A549 (cell line): ENCODE measurements at regions not wholly inside any gene's neighbourhood (a gene's known extent, or its start where the extent isn't known, plus 50 kb on each side); places are given as distances from the start of the nearest gene placed in this dataset.

ENCODE experiments used
- EP300 ChIP-seq, 2 experiments: fragments of >200 bp; sonication (Bioruptor Twin); formaldehyde crosslinking; IDR thresholded peaks; 2 replicates in 1 of 2; 3 replicates in 1 of 2; pipeline ENCODE4 v1.6.1; 2016 to 2017
- MAZ ChIP-seq: fragments of 150-350 bp; IDR thresholded peaks from 2 replicates; pipeline ENCODE4 v1.6.1; 2014; ENCODE audit warnings: antibody characterized with exemption, low read depth, low read length, borderline replicate concordance
- RFX5 ChIP-seq: fragments of 450-650 bp; IDR thresholded peaks from 2 replicates; pipeline ENCODE4 v1.7.1; 2014; ENCODE audit warnings: antibody characterized with exemption, mild to moderate bottlenecking, moderate library complexity
- TF ChIP-seq, protein P1 (sequence below): fragments of >200 bp; sonication (Bioruptor Twin); formaldehyde crosslinking; IDR thresholded peaks from 3 replicates; pipeline ENCODE4 v1.5.1; 2016
- TF ChIP-seq, protein P2 (sequence below): fragments of 200-600 bp; sonication (generic); IDR thresholded peaks from 2 replicates; pipeline ENCODE4 v1.6.1; 2016; ENCODE audit warnings: antibody characterized with exemption, mild to moderate bottlenecking, moderate library complexity

- TF ChIP-seq MAZ (no peak), EP300 (IDR thresholded peaks at IDR 0.05) (no peak), RFX5 (no peak)
- TF ChIP-seq, protein P1, sequence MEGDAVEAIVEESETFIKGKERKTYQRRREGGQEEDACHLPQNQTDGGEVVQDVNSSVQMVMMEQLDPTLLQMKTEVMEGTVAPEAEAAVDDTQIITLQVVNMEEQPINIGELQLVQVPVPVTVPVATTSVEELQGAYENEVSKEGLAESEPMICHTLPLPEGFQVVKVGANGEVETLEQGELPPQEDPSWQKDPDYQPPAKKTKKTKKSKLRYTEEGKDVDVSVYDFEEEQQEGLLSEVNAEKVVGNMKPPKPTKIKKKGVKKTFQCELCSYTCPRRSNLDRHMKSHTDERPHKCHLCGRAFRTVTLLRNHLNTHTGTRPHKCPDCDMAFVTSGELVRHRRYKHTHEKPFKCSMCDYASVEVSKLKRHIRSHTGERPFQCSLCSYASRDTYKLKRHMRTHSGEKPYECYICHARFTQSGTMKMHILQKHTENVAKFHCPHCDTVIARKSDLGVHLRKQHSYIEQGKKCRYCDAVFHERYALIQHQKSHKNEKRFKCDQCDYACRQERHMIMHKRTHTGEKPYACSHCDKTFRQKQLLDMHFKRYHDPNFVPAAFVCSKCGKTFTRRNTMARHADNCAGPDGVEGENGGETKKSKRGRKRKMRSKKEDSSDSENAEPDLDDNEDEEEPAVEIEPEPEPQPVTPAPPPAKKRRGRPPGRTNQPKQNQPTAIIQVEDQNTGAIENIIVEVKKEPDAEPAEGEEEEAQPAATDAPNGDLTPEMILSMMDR = no peak
- TF ChIP-seq, protein P2, sequence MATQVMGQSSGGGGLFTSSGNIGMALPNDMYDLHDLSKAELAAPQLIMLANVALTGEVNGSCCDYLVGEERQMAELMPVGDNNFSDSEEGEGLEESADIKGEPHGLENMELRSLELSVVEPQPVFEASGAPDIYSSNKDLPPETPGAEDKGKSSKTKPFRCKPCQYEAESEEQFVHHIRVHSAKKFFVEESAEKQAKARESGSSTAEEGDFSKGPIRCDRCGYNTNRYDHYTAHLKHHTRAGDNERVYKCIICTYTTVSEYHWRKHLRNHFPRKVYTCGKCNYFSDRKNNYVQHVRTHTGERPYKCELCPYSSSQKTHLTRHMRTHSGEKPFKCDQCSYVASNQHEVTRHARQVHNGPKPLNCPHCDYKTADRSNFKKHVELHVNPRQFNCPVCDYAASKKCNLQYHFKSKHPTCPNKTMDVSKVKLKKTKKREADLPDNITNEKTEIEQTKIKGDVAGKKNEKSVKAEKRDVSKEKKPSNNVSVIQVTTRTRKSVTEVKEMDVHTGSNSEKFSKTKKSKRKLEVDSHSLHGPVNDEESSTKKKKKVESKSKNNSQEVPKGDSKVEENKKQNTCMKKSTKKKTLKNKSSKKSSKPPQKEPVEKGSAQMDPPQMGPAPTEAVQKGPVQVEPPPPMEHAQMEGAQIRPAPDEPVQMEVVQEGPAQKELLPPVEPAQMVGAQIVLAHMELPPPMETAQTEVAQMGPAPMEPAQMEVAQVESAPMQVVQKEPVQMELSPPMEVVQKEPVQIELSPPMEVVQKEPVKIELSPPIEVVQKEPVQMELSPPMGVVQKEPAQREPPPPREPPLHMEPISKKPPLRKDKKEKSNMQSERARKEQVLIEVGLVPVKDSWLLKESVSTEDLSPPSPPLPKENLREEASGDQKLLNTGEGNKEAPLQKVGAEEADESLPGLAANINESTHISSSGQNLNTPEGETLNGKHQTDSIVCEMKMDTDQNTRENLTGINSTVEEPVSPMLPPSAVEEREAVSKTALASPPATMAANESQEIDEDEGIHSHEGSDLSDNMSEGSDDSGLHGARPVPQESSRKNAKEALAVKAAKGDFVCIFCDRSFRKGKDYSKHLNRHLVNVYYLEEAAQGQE = no peak
These were observed 90.7 kb downstream of the GADD45G start for GRCh38 chr9:89695441-89695891.
